NCI-H460 (cell line): ENCODE measurements at regions not wholly inside any gene's neighbourhood (a gene's known extent, or its start where the extent isn't known, plus 50 kb on each side); places are given as distances from the start of the nearest gene placed in this dataset.

Experiments
- DNase-seq: peaks from one replicate; pipeline ENCODE4 v3.0.0-alpha.2; 2016; ENCODE audit warnings: low read depth; ENCODE audit errors: extremely low read depth
- small RNA-seq, 2 experiments: library from RNA; depleted of rRNA; stranded (forward); fragments of <200 nt; gene quantifications; one replicate each; pipeline ENCODE3, GENCODE V24; 2014

DNA sequence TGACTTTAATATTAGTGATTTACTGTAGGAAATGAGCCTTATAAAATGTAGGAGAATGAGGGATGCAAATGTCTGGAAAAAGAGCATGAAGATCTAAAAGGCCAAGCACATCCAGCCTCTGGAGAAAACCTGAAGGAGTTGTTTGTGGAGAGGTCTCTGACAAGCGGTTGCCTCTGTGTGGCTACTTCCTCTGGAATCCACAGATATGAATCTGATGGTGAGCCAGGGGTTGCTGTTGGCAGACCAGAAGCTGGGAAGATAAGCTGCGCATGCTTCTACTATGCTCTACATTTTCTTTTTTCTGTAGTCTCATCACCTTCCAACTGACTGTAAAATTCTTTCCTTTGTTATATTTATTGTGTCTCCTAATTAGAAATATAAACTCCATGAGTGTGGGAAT is 248.6 kb downstream of the OLFM3 start:
- DNase-seq, result no peak

Small RNAs in the stretch of these regions (small RNA-seq; reads per million reads assigned to genes)
- gene RNU6-965P, result 0 reads per million in 2 experiments
